Caki2 (cell line): ENCODE measurements at regions not wholly inside any gene's neighbourhood (a gene's known extent, or its start where the extent isn't known, plus 50 kb on each side); places are given as distances from the start of the nearest gene placed in this dataset.

Experiments used
- DNase-seq: peaks from one replicate; pipeline ENCODE4 v3.0.0-alpha.2; 2015; ENCODE audit warnings: low read depth
- in situ Hi-C: cut with HindIII; loops from 2 replicates; pipeline ENCODE4 v1.10.0; 2016; ENCODE audit warnings: low sequenced_read_pairs, low pct_unique_long_range_greater_than_20kb, mixed read lengths

- DNase-seq, result no peak
Observed at GRCh38 chr7:68535266-68535665, 1063.0 kb upstream of the AUTS2 start.

GRCh38 chr7:68537051-68537773 is 1061.1 kb upstream of the AUTS2 start:
- DNase-seq, result no peak
- in situ Hi-C loops, result no loop called here

More at GRCh38 chr7:68535266-68535665, 1063.0 kb upstream of the AUTS2 start:
- in situ Hi-C loops, result no loop called here

DNA sequence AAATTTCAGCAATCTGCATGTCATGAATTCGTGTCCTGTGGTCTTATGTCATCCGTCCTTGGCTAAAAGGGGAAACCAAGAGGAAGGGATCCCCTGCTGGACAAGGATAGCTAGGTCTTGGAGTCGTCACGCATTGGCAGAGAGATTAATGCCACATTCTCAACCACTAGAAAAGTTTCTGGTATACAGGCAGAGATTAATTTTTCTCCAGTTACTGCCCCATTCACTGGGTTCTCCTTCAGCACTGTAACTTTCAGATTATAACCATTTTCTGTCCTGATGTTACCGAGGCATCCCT is 1060.6 kb upstream of the AUTS2 start:
- in situ Hi-C loops, result no loop called here
- no peak for DNase-seq

- in situ Hi-C loops, result no loop called here
- DNase-seq, result no peak
Observed at GRCh38 chr7:68542831-68543230, 1055.4 kb upstream of the AUTS2 start.

GRCh38 chr7:68544851-68545250 is 1053.4 kb upstream of the AUTS2 start:
- no peak for DNase-seq
- in situ Hi-C loops, result no loop called here

GRCh38 chr7:68547181-68547580 is 1051.1 kb upstream of the AUTS2 start:
- no peak for DNase-seq
- in situ Hi-C loops, result no loop called here

DNA sequence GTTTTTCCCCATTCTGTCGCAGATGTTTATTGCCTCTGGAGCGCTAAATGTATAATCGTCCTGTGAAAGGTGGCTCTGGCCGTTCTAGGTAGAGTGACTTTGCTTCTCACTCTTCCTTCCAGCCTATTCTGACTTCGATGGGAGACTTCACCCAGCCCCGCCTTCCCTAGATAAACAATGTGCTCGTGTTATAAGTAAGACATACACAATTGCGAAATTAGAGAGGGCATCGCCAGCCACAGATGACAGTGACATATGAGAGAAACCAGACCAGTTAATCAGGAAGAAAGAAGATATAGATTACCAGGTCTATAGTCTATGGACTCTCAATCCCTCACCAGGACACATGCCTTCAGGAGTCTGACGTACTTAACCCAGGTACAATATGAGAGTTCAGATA is 1050.5 kb upstream of the AUTS2 start:
- in situ Hi-C loops, result no loop called here
- DNase-seq, result no peak

DNA sequence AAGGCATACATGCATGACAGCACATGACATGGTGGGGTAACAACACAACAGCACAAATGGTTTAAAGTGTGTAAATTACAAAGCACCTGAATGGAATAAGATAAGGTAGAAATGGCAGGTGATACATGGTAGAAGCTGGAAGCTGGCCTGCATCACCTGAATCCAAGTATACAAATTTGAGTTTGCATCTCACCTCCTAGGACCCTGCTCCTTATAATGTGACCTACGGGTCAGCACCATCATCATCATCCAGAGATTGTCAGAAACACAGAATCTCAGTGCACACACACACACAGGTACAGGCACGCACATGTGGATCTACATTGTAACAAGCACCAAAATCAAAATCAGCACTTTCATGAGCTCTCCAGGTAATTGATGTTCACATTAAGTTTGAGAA is 1048.2 kb upstream of the AUTS2 start:
- in situ Hi-C loops, result no loop called here
- DNase-seq, result no peak

DNA sequence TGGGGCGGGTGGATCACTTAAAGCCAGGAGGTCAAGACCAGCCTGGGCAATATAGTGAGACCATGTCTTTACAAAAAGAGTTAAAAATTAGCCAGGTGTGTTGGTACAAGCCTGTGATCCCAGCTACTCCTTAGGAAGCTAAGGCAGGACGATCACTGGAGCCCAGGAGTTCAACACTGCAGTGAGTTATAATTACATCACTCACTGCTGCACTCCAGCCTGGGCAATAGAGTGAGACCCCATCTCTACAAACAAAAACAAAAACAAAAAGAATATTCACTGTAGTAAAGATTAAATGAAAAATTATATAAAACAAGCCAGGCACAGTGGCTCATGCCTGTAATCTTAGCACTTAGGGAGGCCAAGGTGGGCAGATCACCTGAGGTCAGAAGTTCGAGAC is 1047.6 kb upstream of the AUTS2 start:
- no peak for DNase-seq
- in situ Hi-C loops, result no loop called here

GRCh38 chr7:68556537-68556936 is 1041.7 kb upstream of the AUTS2 start:
- in situ Hi-C loops, result no loop called here
- DNase-seq, result no peak

DNA sequence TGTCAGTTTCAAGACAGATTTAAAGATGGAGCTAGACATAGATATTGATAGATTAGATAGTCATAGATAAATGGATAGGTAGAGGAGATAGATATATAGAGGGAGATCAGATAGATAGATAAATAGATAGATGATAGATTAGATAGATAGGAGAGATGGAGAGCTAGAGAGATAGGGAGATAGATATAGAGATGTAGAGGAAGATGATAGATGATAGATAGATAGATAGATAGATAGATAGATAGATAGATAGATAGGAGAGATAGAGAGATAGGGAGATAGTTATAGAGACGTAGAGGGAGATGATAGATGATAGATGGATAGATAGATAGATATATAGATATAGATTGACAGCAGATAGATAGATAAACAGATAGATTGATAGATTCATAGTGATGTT is 1038.8 kb upstream of the AUTS2 start:
- no peak for DNase-seq
- in situ Hi-C loops, result no loop called here

- DNase-seq, result no peak
- in situ Hi-C loops, result no loop called here
Observed at GRCh38 chr7:68562323-68562899, 1035.9 kb upstream of the AUTS2 start.

DNA sequence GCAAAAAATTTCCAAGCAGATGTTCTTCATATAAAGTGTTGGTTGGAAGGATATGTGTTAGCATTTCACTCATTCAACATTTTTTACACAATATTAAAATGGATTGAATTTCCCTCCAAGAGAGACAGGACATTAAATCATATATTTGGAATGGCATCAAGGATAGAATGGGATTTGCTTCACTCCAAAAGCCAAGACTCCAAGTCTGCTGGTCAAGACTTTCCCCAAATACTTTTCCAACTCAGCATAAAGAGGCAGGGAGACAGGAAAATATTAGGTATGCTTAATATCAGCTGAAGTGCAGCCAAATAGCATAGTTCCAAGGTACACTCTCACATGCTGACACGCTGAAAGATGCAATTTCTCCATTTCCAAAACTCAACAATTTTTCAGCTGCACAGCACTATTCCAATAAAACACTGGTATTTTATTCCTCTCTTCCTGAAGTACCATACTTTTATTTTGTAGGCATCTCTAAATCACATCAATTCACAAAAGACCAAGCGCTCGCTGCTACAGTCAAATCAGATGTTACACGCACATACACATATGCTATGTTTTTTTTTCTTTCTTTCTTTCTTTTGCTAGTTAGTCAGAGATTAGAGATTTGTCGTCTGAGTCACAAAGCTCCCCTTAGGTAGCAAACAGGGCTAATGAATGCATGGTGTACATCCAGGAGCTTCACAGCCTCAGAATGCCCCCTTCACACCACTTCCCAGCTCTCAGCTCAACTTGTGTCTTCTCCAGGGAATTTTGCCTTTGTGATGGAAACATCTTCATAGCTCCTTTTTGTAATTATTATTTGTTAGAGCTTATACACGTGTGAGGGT is 1033.8 kb upstream of the AUTS2 start:
- no peak for DNase-seq
- in situ Hi-C loops, result no loop called here

GRCh38 chr7:68571286-68571685 is 1027.0 kb upstream of the AUTS2 start:
- DNase-seq, result no peak
- in situ Hi-C loops, result no loop called here

GRCh38 chr7:68573271-68574005 is 1024.8 kb upstream of the AUTS2 start:
- no peak for DNase-seq
- in situ Hi-C loops, result no loop called here

- no peak for DNase-seq
- in situ Hi-C loops, result no loop called here
Observed at GRCh38 chr7:68576366-68576765, 1021.9 kb upstream of the AUTS2 start.

GRCh38 chr7:68581417-68581816 is 1016.9 kb upstream of the AUTS2 start:
- no peak for DNase-seq
- in situ Hi-C loops, result no loop called here

- in situ Hi-C loops, result no loop called here
- DNase-seq, result no peak
Observed at GRCh38 chr7:68587599-68587998, 1010.7 kb upstream of the AUTS2 start.

GRCh38 chr7:68601826-68602225 is 996.4 kb upstream of the AUTS2 start:
- in situ Hi-C loops, result no loop called here
- no peak for DNase-seq
